Hepatocyte (in vitro differentiated cells): ENCODE measurements at regions not wholly inside any gene's neighbourhood (a gene's known extent, or its start where the extent isn't known, plus 50 kb on each side); places are given as distances from the start of the nearest gene placed in this dataset.

Experiments
- EZH2 ChIP-seq: fragments of 200-600 bp; sonication (generic); IDR thresholded peaks from 2 replicates; pipeline ENCODE4 v1.6.1; 2016; ENCODE audit warnings: antibody characterized with exemption, mild to moderate bottlenecking, borderline replicate concordance
- TF ChIP-seq, protein P1 (sequence below): fragments of 200-600 bp; sonication (generic); IDR thresholded peaks from 2 replicates; pipeline ENCODE4 v1.5.1; 2016; ENCODE audit warnings: antibody characterized with exemption, mild to moderate bottlenecking; ENCODE audit not compliant: poor library complexity

GRCh38 chr11:71066311-71066710, 186.1 kb downstream of the SHANK2 start:
- no peak for TF ChIP-seq EZH2
- TF ChIP-seq, protein P1, sequence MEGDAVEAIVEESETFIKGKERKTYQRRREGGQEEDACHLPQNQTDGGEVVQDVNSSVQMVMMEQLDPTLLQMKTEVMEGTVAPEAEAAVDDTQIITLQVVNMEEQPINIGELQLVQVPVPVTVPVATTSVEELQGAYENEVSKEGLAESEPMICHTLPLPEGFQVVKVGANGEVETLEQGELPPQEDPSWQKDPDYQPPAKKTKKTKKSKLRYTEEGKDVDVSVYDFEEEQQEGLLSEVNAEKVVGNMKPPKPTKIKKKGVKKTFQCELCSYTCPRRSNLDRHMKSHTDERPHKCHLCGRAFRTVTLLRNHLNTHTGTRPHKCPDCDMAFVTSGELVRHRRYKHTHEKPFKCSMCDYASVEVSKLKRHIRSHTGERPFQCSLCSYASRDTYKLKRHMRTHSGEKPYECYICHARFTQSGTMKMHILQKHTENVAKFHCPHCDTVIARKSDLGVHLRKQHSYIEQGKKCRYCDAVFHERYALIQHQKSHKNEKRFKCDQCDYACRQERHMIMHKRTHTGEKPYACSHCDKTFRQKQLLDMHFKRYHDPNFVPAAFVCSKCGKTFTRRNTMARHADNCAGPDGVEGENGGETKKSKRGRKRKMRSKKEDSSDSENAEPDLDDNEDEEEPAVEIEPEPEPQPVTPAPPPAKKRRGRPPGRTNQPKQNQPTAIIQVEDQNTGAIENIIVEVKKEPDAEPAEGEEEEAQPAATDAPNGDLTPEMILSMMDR, result no peak
